SU-DHL-6 (cell line): ENCODE measurements at regions not wholly inside any gene's neighbourhood (a gene's known extent, or its start where the extent isn't known, plus 50 kb on each side); places are given as distances from the start of the nearest gene placed in this dataset.

Source experiments
- H2AFZ ChIP-seq: fragments of 200-600 bp; sonication (generic); 2 replicates; pipeline ENCODE4 v1.6.1; 2014; ENCODE audit warnings: low read depth, mild to moderate bottlenecking, moderate library complexity, mixed read lengths, antibody characterized with exemption, low read length; ENCODE audit not compliant: severe bottlenecking
- H3F3A ChIP-seq: fragments of 200-600 bp; shearing (Covaris generic); 2 replicates; pipeline ENCODE4 v1.6.0; 2016; ENCODE audit warnings: antibody characterized with exemption, mild to moderate bottlenecking; ENCODE audit not compliant: insufficient read depth
- H3K27ac ChIP-seq: fragments of 200-600 bp; sonication (generic); 2 replicates; pipeline ENCODE4 v1.5.1; 2016; ENCODE audit warnings: low read depth, mild to moderate bottlenecking, low read length, moderate library complexity, mixed read lengths
- H3K27me3 ChIP-seq: fragments of 200-600 bp; sonication (generic), shearing (Covaris generic); 2 replicates; pipeline ENCODE4 v1.6.0; 2014; ENCODE audit warnings: mild to moderate bottlenecking, low read length
- H3K36me3 ChIP-seq: fragments of 200-600 bp; sonication (generic); 2 replicates; pipeline ENCODE4 v1.6.1; 2014; ENCODE audit warnings: mild to moderate bottlenecking, low read length, mixed read lengths
- H3K4me2 ChIP-seq: fragments of 300-600, 200-600 bp; shearing (Covaris generic), sonication (generic); 2 replicates; pipeline ENCODE4 v1.6.0; 2014; ENCODE audit warnings: low read length, low read depth, mild to moderate bottlenecking; ENCODE audit not compliant: poor library complexity, severe bottlenecking
- H3K4me3 ChIP-seq: fragments of 200-600 bp; sonication (generic); 2 replicates; pipeline ENCODE4 v1.5.1; 2014; ENCODE audit warnings: antibody characterized with exemption, low read length, mild to moderate bottlenecking, mixed read lengths; ENCODE audit not compliant: insufficient read depth, poor library complexity, severe bottlenecking
- H3K79me2 ChIP-seq: fragments of 200-600 bp; sonication (generic); 2 replicates; pipeline ENCODE4 v1.6.1; 2014; ENCODE audit warnings: mild to moderate bottlenecking, low read length, moderate library complexity; ENCODE audit not compliant: insufficient read depth
- H3K9ac ChIP-seq: fragments of 200-600 bp; sonication (generic); 2 replicates; pipeline ENCODE4 v1.7.0; 2014; ENCODE audit warnings: mild to moderate bottlenecking, low read length
- H3K9me2 ChIP-seq: fragments of 200-600 bp; sonication (generic); replicated peaks from 2 replicates; pipeline ENCODE4 v1.6.1; 2014; ENCODE audit warnings: low read length; ENCODE audit not compliant: insufficient read depth
- H3K9me3 ChIP-seq: fragments of 200-600 bp; sonication (generic); 2 replicates; pipeline ENCODE4 v1.6.1; 2014; ENCODE audit warnings: low read length, mixed read lengths; ENCODE audit not compliant: insufficient read depth
- H4K20me1 ChIP-seq: fragments of 200-600 bp; sonication (generic); 2 replicates; pipeline ENCODE4 v1.6.1; 2014; ENCODE audit warnings: low read depth, mild to moderate bottlenecking, antibody characterized with exemption, low read length, moderate library complexity, mixed read lengths
- CTCF ChIP-seq: fragments of 200-600 bp; sonication (generic); IDR thresholded peaks from one replicate; pipeline ENCODE4 v1.5.1; 2017; ENCODE audit warnings: antibody characterized with exemption, mild to moderate bottlenecking, low read length, moderate library complexity; ENCODE audit not compliant: insufficient read depth, poor library complexity, severe bottlenecking
- EZH2phosphoT487 ChIP-seq: fragments of 200-600 bp; sonication (generic), shearing (Covaris generic); conservative IDR thresholded peaks from 2 replicates; pipeline ENCODE4 v1.6.1; 2018; ENCODE audit warnings: mild to moderate bottlenecking, antibody characterized with exemption, low read length, moderate library complexity, mixed read lengths

DNA sequence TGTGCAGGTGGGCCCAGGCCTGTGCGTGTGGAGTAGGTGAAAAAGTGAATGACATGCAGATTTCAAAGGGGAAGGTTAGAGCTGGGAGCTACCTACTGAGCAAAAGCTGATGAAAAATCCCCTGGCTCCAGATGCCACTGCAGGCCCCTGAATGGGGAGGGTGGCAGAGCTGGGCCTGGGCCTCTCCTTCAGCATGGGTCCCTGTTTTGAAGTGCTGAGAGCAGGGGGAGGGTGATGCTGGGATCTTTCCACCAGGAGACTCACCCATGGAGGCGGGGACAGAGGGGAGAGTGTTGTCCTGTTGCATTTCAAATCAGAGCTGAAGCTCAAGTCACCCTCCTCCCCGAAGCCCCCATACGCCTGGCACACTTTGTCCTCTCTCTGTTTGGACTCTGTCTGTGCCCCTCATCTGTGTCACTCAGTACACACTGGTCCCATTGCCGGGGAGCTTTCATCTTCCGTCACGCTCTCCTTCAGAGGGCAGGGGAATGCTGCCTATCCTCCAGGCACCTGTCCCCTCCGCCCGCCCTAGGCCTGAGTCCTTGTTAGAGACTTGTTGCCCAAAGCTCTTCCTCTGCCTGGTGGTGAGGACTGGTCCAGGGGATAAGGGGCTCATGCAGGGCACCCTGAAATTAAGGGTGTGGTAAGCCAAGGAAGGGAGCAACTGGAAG is 206.6 kb downstream of the HAUS1 start:
- H3K4me3 ChIP-seq, result no peak overlapping the region
- H3F3A ChIP-seq, result no peaks in the 10 kb centered on the region
- H3K9me3 ChIP-seq, result no peaks in the 10 kb centered on the region
- H3K9ac ChIP-seq, result no peak overlapping the region
- no peaks in the 10 kb centered on the region for H3K27me3 ChIP-seq
- TF ChIP-seq EZH2phosphoT487 (no peak), CTCF (no peak)
- H3K4me2 ChIP-seq, result no peak overlapping the region
- H3K9me2 ChIP-seq, result no peaks in the 10 kb centered on the region
- H2AFZ ChIP-seq, result no peak overlapping the region
- no peak overlapping the region for H3K27ac ChIP-seq
- H4K20me1 ChIP-seq, result no peaks in the 10 kb centered on the region
- no peaks in the 10 kb centered on the region for H3K79me2 ChIP-seq
- no peaks in the 10 kb centered on the region for H3K36me3 ChIP-seq

- Histone ChIP-seq H3K4me3 (no peak overlapping the region), H3K36me3 (no peaks in the 10 kb centered on the region), H3K27ac (no peak overlapping the region), H3K9ac (no peak overlapping the region), H3K79me2 (no peaks in the 10 kb centered on the region), H3K4me2 (no peak overlapping the region), H4K20me1 (no peaks in the 10 kb centered on the region), H3K9me2 (no peaks in the 10 kb centered on the region), H3K9me3 (no peaks in the 10 kb centered on the region), H3K27me3 (no peaks in the 10 kb centered on the region), H3F3A (no peaks in the 10 kb centered on the region), H2AFZ (no peak overlapping the region)
- TF ChIP-seq CTCF, result no peak
- TF ChIP-seq EZH2phosphoT487, result no peak
Observed at GRCh38 chr18:46311491-46311890, 207.3 kb downstream of the HAUS1 start.

GRCh38 chr18:46312221-46312620 is 208.0 kb downstream of the HAUS1 start:
- Histone ChIP-seq H3K79me2 (no peaks in the 10 kb centered on the region), H3K9ac (no peak overlapping the region), H3K27me3 (no peaks in the 10 kb centered on the region), H4K20me1 (no peaks in the 10 kb centered on the region), H3K27ac (no peak overlapping the region), H3K4me3 (no peak overlapping the region), H3K9me2 (no peaks in the 10 kb centered on the region), H3K9me3 (no peaks in the 10 kb centered on the region), H3K4me2 (no peak overlapping the region), H3K36me3 (no peaks in the 10 kb centered on the region), H3F3A (no peaks in the 10 kb centered on the region), H2AFZ (no peak overlapping the region)
- no peak for TF ChIP-seq EZH2phosphoT487
- no peak for TF ChIP-seq CTCF
